ENCODE measurements at regions not wholly inside any gene's neighbourhood (a gene's known extent, or its start where the extent isn't known, plus 50 kb on each side); places are given as distances from the start of the nearest gene placed in this dataset.

- Mint-ChIP-seq H3K4me3 (no peak overlapping the region), H3K4me1 (no peaks in the 10 kb centered on the region), H3K36me3 (ENCODE audit: low read depth) (no peaks in the 10 kb centered on the region), H3K9me3 (no peaks in the 10 kb centered on the region), H3K27me3 (ENCODE audit: insufficient read depth) (peaks cover 3% of the 10 kb centered on the region), H3K27ac (no peak overlapping the region)
- Histone ChIP-seq H3K9me3 (ENCODE audit: control insufficient read depth, low read length) (no peaks in the 10 kb centered on the region), H3K27me3 (ENCODE audit: control insufficient read depth, insufficient read depth, low read length, poor library complexity, severe bottlenecking) (no peaks in the 10 kb centered on the region), H3K9ac (ENCODE audit: extremely low read depth, low read length, poor library complexity, severe bottlenecking) (no peak overlapping the region), H3K4me3 (ENCODE audit: low read length) (no peak overlapping the region), H3K36me3 (ENCODE audit: control insufficient read depth, insufficient read depth, low read length) (no peaks in the 10 kb centered on the region), H3K27ac (ENCODE audit: low read depth, low read length) (no peak overlapping the region), H3K4me1 (ENCODE audit: control insufficient read depth, insufficient read depth, low read length) (no peaks in the 10 kb centered on the region)
- no peak for DNase-seq
- no peak for TF ChIP-seq CTCF (conservative IDR thresholded peaks at IDR 0.05)
- WGBS, 2 experiments (ENCODE audit: insufficient coverage in 1 of 2, insufficient read length in 1 of 2), result 91% methylated on average over 2 of the region's 2 CpGs; no CpG with 5 or more reads in 1 of the 2 experiments
Observed at GRCh38 chr2:133753665-133754064, 185.4 kb upstream of the NCKAP5 start.

DNA sequence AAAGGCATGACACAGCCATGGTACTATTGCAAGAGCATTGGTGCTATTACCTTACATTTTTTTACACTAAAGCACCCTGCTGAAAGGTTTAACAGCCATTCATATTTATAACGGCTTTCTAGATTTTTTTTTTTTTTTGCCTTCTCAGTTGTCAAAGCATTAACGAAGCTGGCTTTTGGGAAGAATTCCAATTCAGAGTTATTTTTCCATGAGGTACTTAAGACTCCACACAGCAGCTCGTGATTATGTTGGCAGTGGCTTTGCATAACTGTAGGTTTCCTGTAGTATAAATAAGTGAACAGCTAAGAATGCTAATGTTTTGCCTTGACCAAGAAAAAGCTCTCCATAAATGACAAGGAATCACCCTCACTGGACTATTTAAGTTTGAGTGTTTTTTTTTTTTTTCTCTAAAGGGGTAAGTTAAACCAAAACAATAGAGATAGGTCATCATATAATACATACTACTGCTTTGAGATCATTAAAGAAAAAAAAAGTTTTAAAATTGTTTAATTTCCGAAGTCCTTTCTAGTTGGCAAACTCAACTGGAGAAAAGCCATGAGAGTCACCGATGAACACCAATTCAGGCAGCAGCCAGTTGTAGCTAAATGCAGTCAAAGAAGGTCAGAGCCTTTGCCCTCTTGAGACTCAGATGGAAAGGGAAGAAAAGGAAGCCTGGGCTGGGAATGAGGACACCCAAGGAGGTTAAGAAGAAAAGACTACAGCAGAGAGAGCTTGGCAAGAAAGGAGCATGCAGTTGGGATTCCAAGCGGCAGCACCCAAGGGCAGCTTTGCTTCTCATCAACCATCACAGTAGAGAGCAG is 187.4 kb upstream of the NCKAP5 start:
- H3K27ac ChIP-seq (ENCODE audit: low read depth, low read length), result no peak overlapping the region
- H3K4me3 Mint-ChIP-seq, result no peak overlapping the region
- DNase-seq, result no peak
- 64 to 84% methylated on average over 4 to 6 of the region's 6 CpGs for WGBS, 2 experiments (ENCODE audit: insufficient coverage in 1 of 2, insufficient read length in 1 of 2)
- H3K36me3 Mint-ChIP-seq (ENCODE audit: low read depth), result no peaks in the 10 kb centered on the region
- H3K27me3 Mint-ChIP-seq (ENCODE audit: insufficient read depth), result no peaks in the 10 kb centered on the region
- no peaks in the 10 kb centered on the region for H3K4me1 ChIP-seq (ENCODE audit: control insufficient read depth, insufficient read depth, low read length)
- no peak overlapping the region for H3K9ac ChIP-seq (ENCODE audit: extremely low read depth, low read length, poor library complexity, severe bottlenecking)
- no peak overlapping the region for H3K27ac Mint-ChIP-seq
- no peak overlapping the region for H3K4me3 ChIP-seq (ENCODE audit: low read length)
- TF ChIP-seq CTCF (conservative IDR thresholded peaks at IDR 0.05), result no peak
- H3K4me1 Mint-ChIP-seq, result no peaks in the 10 kb centered on the region
- no peaks in the 10 kb centered on the region for H3K36me3 ChIP-seq (ENCODE audit: control insufficient read depth, insufficient read depth, low read length)
- H3K9me3 ChIP-seq (ENCODE audit: control insufficient read depth, low read length), result no peaks in the 10 kb centered on the region
- no peaks in the 10 kb centered on the region for H3K27me3 ChIP-seq (ENCODE audit: control insufficient read depth, insufficient read depth, low read length, poor library complexity, severe bottlenecking)
- no peaks in the 10 kb centered on the region for H3K9me3 Mint-ChIP-seq

GRCh38 chr2:133756833-133757232 is 188.6 kb upstream of the NCKAP5 start:
- Histone ChIP-seq H3K36me3 (ENCODE audit: control insufficient read depth, insufficient read depth, low read length) (no peaks in the 10 kb centered on the region), H3K4me1 (ENCODE audit: control insufficient read depth, insufficient read depth, low read length) (no peaks in the 10 kb centered on the region), H3K27ac (ENCODE audit: low read depth, low read length) (no peak overlapping the region), H3K4me3 (ENCODE audit: low read length) (no peak overlapping the region), H3K9me3 (ENCODE audit: control insufficient read depth, low read length) (no peaks in the 10 kb centered on the region), H3K9ac (ENCODE audit: extremely low read depth, low read length, poor library complexity, severe bottlenecking) (no peak overlapping the region), H3K27me3 (ENCODE audit: control insufficient read depth, insufficient read depth, low read length, poor library complexity, severe bottlenecking) (no peaks in the 10 kb centered on the region)
- 90% methylated on average over 1 of the region's 1 CpG; no CpG with 5 or more reads in 1 of the 2 experiments for WGBS, 2 experiments (ENCODE audit: insufficient coverage in 1 of 2, insufficient read length in 1 of 2)
- Mint-ChIP-seq H3K4me3 (no peak overlapping the region), H3K27ac (no peak overlapping the region), H3K4me1 (no peaks in the 10 kb centered on the region), H3K9me3 (no peaks in the 10 kb centered on the region), H3K36me3 (ENCODE audit: low read depth) (no peaks in the 10 kb centered on the region), H3K27me3 (ENCODE audit: insufficient read depth) (no peaks in the 10 kb centered on the region)
- DNase-seq, result no peak
- TF ChIP-seq CTCF (conservative IDR thresholded peaks at IDR 0.05), result no peak
